ENCODE measurements at regions not wholly inside any gene's neighbourhood (a gene's known extent, or its start where the extent isn't known, plus 50 kb on each side); places are given as distances from the start of the nearest gene placed in this dataset.

DNA sequence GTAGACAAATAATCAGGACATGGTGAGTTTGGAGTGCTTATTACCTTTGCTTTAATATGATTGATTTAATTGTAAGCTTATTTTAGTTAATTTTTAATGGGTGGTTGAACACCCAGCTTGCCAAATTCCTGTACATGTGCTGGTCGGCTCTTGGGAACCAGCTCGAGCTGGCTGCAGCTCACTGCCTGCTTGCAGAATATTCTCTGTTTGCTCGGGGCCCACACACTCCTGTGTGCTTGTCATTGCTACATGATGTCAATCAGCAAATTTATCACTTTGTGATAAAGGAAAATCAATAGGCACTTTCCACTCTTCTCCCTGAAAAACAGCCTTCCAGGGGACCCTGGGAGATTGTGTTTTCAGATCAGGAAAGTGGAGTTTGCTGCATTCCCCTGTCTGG is 141.1 kb upstream of the LHX5 start:
- no peak for TF ChIP-seq POLR2A (IDR thresholded peaks at IDR 0.05)
- TF ChIP-seq, protein P1, sequence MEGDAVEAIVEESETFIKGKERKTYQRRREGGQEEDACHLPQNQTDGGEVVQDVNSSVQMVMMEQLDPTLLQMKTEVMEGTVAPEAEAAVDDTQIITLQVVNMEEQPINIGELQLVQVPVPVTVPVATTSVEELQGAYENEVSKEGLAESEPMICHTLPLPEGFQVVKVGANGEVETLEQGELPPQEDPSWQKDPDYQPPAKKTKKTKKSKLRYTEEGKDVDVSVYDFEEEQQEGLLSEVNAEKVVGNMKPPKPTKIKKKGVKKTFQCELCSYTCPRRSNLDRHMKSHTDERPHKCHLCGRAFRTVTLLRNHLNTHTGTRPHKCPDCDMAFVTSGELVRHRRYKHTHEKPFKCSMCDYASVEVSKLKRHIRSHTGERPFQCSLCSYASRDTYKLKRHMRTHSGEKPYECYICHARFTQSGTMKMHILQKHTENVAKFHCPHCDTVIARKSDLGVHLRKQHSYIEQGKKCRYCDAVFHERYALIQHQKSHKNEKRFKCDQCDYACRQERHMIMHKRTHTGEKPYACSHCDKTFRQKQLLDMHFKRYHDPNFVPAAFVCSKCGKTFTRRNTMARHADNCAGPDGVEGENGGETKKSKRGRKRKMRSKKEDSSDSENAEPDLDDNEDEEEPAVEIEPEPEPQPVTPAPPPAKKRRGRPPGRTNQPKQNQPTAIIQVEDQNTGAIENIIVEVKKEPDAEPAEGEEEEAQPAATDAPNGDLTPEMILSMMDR (IDR thresholded peaks at IDR 0.05) = no peak
- TF ChIP-seq POLR2AphosphoS5 (IDR thresholded peaks at IDR 0.05) = no peak
- TF ChIP-seq EP300 (IDR thresholded peaks at IDR 0.05) = no peak
